C4-2B (cell line): ENCODE measurements at regions not wholly inside any gene's neighbourhood (a gene's known extent, or its start where the extent isn't known, plus 50 kb on each side); places are given as distances from the start of the nearest gene placed in this dataset.

ENCODE experiments used
- CTCF ChIP-seq: fragments of 450-650 bp; conservative IDR thresholded peaks from 2 replicates; pipeline ENCODE4 v1.5.1; 2017; ENCODE audit warnings: mild to moderate bottlenecking
- ZFX ChIP-seq: fragments of 450-650 bp; IDR thresholded peaks from 2 replicates; pipeline ENCODE4 v1.6.1; 2017

- no peak for TF ChIP-seq CTCF
- no peak for TF ChIP-seq ZFX
Observed at GRCh38 chr4:167784826-167785225, 307.5 kb upstream of the ANXA10 start.
